HG03060 (cell line): ENCODE measurements at regions not wholly inside any gene's neighbourhood (a gene's known extent, or its start where the extent isn't known, plus 50 kb on each side); places are given as distances from the start of the nearest gene placed in this dataset.

Source experiments
- ATAC-seq: cut with Tn5 transposase; IDR thresholded peaks from one replicate; pipeline ENCODE4 v1.9.1; 2021; ENCODE audit warnings: low read depth, moderate number of reproducible peaks; ENCODE audit not compliant: unreplicated experiment

DNA sequence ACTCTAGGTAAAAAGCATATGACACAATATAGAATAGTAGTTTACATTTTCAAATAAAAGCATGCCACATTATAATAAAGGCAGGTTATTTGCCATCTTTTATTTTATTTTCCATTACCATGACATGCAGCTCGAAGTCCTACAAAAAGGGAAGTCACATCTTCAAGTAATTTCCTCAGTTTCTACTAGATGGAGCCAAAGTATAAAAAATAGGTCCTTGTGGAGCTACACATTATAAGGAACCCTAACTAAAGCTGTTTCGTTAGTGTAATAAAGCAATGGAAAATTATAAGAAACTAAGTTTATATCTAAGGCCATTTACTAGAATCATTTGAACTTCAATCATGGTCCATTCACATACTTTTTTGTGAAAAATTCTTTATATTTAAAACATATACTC, 674.5 kb downstream of the KCNJ3 start:
- no peak for ATAC-seq

DNA sequence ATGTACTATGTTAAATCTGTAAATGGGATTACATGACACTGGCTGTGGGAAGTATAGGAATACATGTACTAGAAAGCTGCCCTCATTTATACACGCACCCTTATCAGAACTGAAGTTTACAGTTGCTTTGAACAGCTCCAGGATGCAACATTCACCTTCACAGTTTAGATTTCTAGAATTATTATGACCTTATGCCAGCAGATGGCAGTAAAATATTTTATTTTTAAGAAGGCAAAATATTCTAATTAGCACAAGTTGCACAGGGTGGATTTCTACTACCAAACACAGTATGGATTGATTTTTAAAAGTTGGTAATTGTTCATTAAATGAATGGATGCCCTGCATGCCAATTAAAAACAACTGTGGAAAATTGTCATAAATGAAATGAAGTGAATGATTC, 670.4 kb downstream of the KCNJ3 start:
- no peak for ATAC-seq

DNA sequence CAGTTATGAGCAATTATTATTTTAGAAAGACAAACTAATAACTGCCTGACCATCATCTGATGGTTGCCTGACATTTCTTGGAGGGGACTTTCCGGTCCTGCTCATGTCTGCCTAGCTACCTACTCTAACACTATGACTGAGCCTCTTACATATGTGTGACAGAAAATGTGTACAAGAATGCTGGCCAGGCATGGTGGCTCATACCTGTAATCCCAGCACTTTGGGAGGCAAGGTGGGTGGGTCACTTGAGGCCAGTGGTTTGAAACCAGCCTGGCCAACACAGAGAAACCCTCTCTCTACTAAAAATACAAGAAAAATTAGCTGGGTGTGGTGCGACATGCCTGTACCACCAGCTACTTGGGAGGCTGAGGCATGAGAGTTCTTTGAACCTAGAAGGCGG, 666.3 kb downstream of the KCNJ3 start:
- ATAC-seq = no peak

DNA sequence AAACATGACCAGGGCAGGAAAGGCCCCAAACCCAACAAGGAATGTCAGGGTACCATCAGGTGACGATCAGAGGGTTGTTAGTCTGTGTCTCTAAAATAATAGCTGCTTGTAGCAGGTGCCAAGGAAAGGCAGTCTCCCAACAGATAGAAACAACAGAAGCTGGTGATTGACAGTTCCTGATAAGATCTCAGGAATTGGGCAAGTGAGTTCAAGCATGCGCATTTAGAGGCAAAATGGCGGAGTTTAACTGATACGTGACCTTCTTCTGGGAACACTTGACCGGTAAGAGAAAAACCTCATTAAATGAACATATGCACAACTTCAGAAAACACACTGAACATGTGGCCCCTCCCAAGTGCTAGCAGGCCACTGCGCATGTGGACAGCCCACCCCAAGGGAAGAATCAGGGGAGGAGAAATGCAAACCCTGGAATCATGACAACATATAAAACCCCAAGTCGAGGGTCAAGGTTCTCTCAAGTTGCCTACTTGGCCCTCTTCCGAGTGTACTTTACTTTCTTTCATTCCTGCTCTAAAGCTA, 664.9 kb downstream of the KCNJ3 start:
- no peak for ATAC-seq

DNA sequence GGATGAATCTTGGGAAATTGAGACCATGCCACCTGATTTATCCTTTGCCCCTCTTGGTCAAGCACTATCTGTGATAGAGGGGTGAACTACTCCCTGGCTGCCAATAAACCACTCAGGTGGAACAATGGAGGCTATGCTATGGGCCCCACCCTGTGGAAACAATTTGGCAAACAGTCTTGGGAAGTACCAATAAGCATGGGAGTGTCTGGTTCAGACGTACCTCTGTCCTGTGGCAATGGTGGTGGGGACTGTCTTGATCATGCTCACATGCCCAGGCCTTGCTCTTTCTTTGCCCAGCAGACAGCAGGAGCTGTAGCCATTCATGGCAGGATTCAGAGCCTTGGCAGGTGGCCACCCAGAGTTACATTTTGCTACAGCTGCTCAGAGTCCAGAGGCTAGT, 658.7 kb downstream of the KCNJ3 start:
- no peak for ATAC-seq

DNA sequence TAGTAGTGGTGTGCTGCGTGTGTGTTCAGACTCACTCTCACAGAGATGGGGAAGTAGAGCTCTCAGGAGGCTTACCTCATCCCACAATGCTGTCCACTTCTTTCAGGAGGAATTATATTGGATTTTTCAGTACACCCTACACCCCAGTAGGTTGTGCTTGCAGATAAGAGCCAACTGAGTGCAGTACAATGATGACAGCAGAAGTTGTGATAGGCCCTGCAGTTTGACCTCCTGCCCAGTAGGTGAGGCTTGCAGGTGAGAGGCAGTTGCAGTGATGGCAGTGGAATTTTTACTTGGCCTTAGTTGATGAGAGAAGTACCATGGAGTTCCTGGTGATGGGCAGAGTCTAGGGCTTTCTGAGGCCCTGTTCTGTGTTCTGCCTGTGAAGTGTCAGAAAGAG, 657.8 kb downstream of the KCNJ3 start:
- no peak for ATAC-seq

DNA sequence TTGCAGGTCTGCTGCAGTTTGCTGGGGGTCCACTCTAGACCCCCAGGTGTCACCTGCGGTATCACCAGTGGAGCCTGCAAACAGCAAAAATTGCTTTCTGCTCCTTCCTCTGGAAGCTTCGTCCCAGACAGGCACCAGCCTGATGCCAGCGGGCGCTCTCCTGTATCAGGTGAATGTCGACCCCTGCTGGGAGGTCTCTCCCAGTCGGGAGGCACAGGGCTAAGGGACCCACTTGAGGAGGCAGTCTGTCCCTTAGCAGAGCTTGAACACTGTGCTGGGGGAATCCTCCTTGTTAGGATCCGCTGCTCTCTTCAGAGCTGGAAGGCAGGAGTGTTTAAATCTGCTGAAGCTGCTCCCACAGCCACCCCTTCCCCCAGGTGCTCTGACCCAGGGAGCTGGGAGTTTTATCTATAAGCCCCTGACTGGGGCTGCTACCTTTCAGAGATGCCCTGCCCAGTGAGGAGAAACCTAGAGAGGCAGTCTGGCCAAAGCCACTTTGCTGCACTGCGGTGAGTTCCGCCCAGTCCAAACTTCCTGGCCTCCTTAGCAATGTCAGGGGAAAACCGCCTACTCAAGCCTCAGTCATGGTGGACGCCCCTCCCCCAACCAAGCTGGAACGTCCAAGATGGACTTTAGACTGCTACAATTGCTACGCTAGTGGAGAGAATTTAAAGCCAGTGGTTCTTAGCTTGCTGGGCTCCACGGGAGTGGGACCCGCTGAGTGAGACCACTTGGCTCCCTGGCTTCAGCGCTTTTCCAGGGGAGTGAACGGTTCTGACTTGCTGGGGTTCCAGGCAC, 652.5 kb downstream of the KCNJ3 start:
- no peak for ATAC-seq

DNA sequence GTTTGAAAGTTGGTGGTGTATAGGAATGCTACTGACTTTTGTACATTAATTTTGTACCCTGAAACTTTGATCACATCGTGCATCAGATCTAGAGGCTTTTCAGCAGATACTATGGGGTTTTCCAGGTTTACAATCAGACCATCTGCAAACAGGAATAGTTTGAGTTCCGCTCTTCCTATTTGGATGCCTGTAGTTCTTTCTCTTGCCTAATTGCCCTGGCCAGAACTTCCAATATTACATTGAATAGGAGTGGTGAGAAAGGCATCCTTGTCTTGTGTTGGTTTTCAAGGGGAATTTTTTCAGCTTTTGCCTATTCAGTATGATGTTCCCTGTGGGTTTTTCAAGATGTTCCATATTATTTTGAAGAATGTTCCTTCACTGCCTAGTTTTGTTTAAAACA, 633.5 kb downstream of the KCNJ3 start:
- no peak for ATAC-seq

DNA sequence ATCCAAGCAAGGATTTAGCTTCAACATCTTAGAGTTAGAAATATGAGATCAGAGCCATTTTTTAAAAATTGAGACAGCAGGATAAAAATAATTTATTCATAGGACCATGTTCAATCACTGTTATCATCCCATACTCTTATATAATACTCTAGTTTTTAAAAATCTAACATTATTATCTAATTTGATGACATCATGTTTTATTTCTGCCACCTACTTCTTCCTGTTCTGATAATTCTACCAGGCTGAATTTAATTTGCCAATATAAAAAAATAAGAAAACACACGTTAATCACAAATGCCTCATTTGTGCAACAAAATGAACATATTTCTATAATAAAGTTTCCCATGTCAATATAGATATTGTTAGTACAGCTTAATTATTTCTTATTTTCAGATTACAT, 621.7 kb downstream of the KCNJ3 start:
- ATAC-seq = no peak

DNA sequence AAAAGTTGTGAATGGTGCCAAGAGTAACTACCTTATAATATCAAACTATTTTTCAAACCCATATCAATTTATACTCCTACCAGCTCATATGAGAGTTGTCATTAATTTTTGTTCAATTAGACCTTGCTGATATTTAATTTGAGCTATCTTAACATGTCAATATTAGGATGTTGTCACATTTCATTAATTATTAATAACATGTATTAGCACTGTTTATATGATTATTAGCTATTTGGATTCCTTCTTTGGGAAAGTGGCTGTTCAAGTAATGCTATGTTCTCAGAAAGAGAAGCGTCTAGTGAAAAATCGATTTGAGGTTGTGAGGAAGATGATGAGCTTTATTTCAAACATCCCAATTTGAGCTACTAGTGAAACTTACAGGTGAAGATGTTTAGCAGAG, 620.2 kb downstream of the KCNJ3 start:
- no peak for ATAC-seq

DNA sequence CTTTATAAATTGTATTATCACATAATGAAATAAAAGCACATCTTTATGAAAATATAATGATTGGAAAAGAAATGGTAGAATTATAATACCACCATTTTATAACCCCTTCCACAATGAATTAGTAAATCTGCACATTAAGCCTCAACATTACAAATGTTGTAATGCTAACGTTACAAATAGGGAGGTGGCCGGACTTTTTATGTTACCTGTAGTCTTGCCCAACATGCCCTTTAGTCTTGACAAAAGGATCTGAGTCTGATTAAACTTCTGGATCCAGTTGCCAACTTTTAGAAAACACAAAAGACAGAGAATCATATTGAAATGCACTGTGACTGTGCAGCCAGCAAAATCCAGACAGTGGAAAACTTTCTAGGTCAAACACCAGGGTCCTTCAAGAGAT, 617.3 kb downstream of the KCNJ3 start:
- no peak for ATAC-seq

DNA sequence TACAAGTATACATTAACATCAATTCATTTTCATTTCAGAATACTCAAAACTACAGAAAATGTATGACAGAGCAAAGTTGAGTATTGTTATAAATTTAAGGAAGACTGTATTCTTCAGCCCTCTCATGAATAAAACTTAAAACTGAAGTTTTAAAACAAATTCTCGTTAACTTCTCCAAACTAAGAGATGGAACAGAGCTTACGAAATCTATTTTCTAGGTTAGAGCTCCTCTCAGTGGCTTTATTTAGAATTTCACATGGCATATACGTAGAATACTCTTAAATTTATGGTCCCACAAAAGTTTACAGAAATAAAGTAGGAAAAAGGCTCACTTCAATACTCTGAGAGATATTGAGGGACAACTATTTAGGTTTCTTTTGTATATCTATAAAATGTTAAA, 612.1 kb downstream of the KCNJ3 start:
- ATAC-seq = no peak

DNA sequence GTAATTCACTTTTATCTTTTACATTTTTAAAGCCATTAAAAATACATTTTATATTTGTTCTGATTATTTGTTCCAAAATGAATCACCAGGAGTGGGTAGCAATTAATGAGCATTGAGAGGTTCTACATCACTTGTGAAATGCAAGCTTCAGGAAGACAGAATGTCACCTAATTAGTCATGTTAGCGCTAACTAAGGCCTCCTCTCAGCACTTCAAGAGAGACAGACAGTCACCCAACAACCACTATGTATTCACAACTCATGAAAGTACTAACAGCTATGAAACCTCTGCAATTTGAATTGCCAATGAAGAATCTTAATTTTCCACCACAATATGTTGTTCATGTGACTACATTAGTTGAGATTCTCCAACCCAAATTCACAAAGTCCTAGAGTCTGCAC, 611.0 kb downstream of the KCNJ3 start:
- ATAC-seq = no peak

DNA sequence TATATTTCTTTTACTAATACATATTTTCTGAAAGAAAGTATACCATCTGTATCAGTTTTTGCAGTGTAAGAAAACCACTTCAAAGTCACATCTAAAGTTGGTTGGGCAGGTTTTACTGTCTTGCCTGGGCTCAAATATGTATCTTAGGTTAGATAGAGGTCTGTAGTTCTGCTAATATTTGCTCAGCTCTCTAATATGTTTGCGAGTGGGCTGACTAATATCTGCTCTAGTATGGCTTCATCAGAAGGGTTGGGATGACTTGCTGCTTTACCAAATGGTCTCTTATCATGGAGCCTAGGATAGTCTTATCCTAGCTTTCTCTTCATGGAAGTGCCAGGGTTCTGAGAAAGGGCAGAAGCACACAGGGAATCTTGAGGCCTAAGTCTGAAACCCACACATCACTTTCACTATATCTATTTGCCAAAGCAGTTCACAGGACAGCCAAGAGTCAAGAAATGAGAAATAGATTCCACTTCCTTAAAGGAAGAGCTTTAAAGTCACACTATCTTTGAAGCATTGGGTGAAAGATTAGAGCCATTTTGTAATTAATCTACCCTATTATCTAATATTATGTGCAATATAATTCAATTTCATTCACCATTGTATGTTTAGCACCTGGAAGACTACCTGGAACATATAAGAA, 610.0 kb downstream of the KCNJ3 start:
- ATAC-seq = no peak

DNA sequence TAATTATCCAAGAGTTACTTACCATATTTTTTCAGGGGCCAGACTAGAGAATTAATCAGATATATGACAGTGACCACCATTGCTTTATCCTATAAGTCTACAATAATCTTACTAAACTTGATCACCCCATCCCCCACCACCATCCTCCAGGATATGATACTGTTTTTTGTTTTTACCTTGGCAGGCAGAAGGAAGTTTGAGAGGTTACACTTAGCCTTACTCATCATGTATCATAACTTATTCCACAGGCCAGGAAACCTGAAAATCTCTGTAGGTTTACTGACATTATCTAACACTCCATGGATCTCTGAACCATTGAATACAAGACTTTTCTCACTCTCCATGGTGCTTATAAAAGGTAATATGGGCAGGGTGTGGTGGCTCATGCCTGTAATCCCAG, 602.7 kb downstream of the KCNJ3 start:
- no peak for ATAC-seq

DNA sequence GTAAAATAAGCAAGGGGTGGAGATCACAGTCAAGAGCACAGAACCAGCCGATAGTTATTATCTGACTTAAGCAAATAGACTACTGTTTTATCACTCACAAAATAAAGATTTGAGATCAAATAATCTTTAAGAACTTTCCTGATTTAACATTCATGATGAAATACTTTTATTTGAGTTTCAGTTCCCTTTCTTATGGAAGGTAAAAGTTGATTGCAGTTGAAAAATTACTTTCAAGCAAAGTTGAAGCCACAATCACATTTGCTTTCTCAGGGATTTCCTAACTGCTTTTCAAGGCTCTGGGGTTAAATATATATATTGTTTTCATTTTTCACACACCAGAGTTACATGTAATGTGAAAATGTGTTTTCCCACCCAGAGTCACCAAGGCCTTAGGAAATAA, 599.5 kb downstream of the KCNJ3 start:
- no peak for ATAC-seq

DNA sequence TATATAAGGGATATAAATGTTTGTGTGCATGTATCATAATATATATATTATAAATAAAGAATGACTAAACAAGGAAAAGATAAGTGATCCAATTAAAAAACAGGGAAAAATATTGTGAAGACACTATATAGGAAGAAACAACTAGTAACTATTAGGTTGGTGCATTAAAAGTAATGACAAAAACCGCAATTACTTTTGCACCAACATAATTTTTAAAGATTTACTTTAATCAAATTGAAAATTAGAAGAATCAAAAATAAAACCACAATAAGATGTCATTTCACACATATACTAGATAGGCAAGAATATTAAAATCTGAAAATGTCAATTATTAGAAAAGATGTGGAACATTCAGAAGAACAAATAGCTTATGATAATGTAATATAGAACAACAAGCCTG, 595.9 kb downstream of the KCNJ3 start:
- no peak for ATAC-seq

DNA sequence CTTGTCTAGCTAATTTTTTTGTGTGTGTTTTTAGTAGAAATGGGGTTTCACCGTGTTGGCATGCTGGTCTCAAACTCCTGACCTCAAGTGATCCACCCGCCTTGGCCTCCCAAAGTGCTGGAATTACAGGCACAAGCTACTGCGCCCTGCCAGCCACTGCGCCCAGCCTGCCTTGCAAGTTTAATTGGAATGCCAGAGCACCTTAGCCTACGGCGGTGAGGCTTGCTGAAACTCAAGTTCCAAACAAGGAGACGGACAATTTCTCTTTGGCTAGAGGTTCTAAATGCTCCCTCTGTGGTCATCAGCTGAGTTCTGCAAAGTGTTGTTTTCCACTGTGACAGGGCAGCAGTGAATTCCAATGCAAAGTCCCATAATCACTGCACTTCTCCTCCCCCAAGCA, 583.4 kb downstream of the KCNJ3 start:
- ATAC-seq = no peak

DNA sequence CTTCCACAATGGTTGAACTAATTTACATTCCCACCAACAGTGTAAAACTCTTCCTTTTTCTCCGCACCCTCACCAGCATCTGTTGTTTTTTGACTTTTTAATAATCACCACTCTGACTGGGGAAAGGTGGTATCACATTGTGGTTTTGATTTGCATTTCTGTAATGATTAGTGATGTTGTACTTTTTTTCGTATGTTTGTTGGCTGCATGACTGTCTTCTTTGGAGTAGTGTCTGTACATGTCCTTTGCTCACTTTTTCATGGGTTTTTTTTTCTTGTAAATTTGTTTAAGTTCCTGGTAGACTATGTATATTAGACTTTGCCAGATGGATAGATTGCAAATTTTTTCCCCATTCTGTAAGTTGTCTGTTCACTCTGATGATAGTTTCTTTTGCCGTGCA, 574.8 kb downstream of the KCNJ3 start:
- ATAC-seq = no peak

DNA sequence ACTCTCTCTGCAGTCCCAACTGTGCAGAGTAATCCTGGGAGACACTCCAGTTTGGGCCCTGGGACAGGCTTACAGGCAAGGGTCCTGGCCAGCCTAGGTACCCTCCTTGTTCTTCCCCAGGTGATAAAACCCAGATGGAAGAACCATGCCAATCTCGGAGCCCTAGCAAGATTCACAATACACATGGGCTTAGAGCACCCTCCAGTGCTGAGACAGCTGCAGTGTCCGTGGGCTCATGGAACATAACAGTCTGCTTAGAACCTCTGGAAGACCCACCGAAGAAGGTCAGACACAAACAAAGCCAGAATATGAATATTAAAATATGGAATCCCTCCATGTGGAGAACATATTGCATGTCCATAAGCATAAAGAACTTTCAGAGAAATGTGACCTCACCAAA, 568.1 kb downstream of the KCNJ3 start:
- no peak for ATAC-seq

DNA sequence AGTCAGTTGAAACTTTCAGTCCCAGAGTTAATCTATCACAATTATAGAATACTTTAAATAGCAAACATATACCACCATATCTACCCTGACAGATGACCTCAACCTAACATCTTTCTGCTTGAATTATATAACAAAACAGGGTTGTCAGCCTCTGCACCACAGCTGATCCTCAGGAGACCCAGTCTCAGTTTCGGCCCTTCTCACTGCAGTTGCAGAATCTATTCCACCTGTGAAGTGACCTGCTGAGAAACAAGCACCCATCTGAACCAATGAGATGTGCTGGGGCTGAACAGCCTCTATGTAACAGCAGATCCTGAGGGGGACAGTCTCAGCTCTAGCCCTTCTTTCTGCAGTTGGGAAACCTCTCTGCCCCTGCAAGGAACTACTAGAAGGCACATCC, 567.6 kb downstream of the KCNJ3 start:
- no peak for ATAC-seq

DNA sequence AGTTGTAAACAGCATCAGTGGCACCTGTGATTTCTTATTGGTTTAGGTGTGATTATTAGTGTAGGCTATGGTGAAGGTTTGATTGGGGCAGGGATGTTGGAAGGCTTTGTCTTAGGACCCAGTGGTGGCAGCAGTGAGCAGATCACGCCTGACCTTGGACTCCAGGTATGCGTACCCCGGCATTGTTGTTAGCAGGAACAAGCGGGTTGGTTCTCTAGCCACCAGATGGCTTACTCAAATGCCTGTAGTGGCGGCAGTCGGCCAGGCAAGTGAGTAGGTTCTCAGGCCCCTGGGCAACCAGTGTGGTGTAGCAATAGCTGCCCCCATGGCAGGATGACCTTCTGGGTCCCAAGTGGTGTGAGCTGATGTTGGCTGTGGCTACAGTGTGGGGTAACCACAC, 558.3 kb downstream of the KCNJ3 start:
- no peak for ATAC-seq
